ENCODE measurements at regions not wholly inside any gene's neighbourhood (a gene's known extent, or its start where the extent isn't known, plus 50 kb on each side); places are given as distances from the start of the nearest gene placed in this dataset.

DNA sequence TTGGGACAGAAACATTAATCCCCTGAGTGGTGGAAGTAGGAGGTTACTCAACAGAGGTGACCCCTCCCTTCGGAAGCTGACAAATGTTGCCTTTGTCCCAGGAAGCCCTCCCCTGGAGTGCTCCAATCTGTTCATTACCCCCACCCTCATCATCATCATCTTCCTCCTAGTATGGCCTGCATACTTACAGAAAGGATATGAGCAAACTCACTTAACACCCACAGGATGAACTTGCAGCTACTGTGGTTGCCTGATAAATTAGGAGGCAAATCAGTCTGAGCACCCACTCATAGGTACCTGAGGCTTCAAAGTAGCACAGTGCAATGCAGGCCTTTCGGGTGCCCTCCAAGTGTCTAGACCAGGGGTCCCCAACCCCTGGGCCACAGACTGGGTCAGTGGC lies 236.7 kb upstream of the GATB start:
- no peaks in the 10 kb centered on the region for H3K9me3 ChIP-seq (ENCODE audit: low read depth, low read length)
- no peak overlapping the region for H3K4me3 ChIP-seq (ENCODE audit: low read length)
- H3K27me3 ChIP-seq (ENCODE audit: insufficient read depth, low read length) = no peaks in the 10 kb centered on the region
- H3K4me1 ChIP-seq (ENCODE audit: insufficient read depth, low read length) = peaks cover 10% of the 10 kb centered on the region

DNA sequence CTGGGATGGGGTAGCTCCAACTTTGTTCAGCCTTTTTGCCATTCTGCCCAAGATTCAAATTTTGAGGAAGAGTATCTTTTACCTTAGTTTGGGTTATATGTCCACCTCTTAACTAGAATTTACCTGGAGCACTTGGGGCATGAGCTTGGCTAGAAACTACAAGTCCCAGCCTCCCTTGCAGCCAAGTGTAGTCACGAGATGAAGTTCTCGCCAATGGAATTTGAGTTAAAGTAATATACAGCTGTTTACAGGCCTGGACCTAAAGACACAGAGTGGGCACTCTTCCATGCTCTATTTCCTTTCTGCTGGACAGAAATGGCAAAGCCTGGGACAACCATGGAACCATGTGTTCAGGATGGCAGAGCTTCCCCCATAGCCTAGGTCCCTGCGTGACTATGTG lies 233.6 kb upstream of the GATB start:
- Histone ChIP-seq H3K4me1 (ENCODE audit: insufficient read depth, low read length) (peaks cover 27% of the 10 kb centered on the region), H3K4me3 (ENCODE audit: low read length) (no peak overlapping the region), H3K9me3 (ENCODE audit: low read depth, low read length) (no peaks in the 10 kb centered on the region), H3K27me3 (ENCODE audit: insufficient read depth, low read length) (no peaks in the 10 kb centered on the region)

DNA sequence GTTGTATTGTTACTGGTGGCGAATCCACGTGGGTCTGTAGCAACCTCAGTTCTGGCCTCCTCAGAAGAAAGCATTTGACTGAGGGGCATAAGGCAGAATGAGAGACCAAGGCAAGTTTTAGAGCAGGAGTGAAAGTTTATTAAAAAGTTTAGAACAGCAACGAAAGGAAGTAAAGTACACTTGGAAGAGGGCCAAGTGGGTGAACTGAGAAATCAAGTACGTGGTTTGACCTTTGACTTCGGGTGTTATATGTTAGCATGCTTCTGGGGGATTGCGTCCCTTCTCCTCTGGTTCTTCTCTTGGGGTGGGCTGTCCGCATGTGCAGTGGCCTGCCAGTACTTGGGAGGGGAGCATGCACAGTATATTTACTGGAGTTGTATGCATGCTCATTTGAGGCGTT lies 232.7 kb upstream of the GATB start:
- no peaks in the 10 kb centered on the region for H3K9me3 ChIP-seq (ENCODE audit: low read depth, low read length)
- no peaks in the 10 kb centered on the region for H3K27me3 ChIP-seq (ENCODE audit: insufficient read depth, low read length)
- H3K4me1 ChIP-seq (ENCODE audit: insufficient read depth, low read length) = peaks cover 27% of the 10 kb centered on the region
- no peak overlapping the region for H3K4me3 ChIP-seq (ENCODE audit: low read length)

DNA sequence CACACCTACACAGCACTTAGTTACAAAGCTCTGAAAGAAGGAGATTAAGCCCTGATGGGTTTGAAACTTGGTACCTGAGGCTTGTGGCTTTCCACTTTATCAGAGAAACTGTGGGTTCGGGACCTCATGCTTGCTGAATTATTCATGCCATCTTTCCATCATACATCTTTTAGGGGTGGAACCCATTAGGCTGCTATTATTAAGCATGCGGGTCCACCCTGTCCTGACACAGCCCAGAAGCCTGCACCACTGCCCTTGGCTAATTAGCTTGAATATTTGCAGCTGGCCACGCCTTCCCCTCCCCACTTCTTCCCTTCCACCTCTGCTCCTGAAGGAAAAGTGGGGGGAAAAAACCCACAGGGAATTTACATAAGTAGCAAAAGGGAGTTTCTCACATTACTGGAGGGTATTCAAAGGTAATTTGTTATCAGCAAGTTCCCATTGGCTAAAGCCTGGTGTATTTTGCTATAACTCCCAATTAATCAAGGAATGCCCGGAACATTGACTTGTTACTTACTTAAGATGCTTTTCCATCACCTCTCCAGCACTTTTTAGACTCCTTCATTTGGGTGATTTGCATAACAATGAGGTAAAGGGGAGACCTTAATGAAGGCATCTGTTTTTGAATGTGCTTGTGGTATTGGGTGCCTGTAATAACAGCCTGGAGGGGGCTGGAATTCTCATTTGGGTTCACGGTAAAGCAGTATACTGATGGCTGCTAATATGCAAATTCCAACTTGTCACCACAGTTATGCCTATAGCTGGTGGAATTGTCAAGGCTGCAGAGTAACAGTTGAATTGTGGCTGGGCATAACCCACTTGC lies 231.7 kb upstream of the GATB start:
- H3K27me3 ChIP-seq (ENCODE audit: insufficient read depth, low read length) = no peaks in the 10 kb centered on the region
- no peak overlapping the region for H3K4me3 ChIP-seq (ENCODE audit: low read length)
- no peaks in the 10 kb centered on the region for H3K9me3 ChIP-seq (ENCODE audit: low read depth, low read length)
- peaks cover 27% of the 10 kb centered on the region for H3K4me1 ChIP-seq (ENCODE audit: insufficient read depth, low read length)

DNA sequence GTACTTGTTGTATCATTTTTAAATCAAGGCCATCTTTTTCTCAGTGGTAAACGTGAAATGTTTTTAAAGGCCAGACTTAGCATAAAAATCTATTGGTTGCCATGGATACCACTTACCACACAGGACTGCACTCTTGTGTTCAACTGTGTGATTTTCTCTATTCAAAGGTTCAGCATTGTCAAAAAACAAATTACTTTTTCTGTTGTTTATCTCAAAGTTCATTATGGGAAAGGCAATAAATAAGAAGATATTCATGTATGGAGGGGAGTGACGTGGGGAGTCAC lies 231.0 kb upstream of the GATB start:
- Histone ChIP-seq H3K9me3 (ENCODE audit: low read depth, low read length) (no peaks in the 10 kb centered on the region), H3K4me1 (ENCODE audit: insufficient read depth, low read length) (peaks cover 27% of the 10 kb centered on the region), H3K27me3 (ENCODE audit: insufficient read depth, low read length) (no peaks in the 10 kb centered on the region)

DNA sequence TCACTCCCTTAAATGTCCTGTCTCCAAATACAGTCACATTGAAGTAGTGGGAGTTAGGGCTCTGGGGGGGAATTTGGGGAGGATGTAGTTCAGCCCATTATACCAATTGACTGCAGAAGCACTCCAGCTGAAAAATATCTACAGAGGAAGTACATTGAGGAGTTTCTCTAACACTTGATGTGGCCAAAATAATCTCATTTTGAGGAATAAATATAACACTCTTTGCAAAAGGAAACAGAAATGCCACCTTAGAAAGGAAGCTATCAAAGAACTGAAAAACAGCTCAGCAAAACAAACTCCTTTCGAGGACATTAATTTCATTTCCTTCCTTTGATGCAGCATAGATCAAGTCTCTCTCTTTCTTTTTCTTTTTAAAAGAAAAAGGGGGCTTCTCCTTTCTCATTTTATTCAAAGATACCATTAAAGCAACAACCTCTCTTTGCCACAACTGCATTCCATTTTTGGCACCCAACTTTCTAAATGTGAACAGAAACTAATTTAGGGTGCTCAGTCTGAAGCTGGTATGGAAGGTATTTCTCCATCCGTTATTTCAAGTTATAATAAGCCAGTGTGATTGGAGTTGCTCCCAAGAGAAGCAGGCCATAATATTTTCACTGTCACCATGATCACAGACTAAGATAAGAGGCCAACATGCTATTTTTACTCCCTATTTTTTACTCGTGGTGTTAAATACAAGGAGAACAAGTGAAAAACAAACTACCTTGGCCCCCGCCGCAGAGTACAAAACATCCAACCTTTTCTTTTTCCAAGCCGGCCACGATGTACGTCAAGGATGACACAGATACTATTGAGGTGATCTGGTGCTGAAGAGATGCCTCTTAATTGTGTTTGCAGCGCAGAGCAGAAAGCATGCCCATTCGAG lies 230.4 kb upstream of the GATB start:
- Histone ChIP-seq H3K9me3 (ENCODE audit: low read depth, low read length) (no peaks in the 10 kb centered on the region), H3K4me1 (ENCODE audit: insufficient read depth, low read length) (peaks cover 27% of the 10 kb centered on the region), H3K4me3 (ENCODE audit: low read length) (no peak overlapping the region), H3K27me3 (ENCODE audit: insufficient read depth, low read length) (no peaks in the 10 kb centered on the region)

More for the DNA sequence above, 231.0 kb upstream of the GATB start:
- H3K4me3 ChIP-seq (ENCODE audit: low read length) = no peak overlapping the region

DNA sequence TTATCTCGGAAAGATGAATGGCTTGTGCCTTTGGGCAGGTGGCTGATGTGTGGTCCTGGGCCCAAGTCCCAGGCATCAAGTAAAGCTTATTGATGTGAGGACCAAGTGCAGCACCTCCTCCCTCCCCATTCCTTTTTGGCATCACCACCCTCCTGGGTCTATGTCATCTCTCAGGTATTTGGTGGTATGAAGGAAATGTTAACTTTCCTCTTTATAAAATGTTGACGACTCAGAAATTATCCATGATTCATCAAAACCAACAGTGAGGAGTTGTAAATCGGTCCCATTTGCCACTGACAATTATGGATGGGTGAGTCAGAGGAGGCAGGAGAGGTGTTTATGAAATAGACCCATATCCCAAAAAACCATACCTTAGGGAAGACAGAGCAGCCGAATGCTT lies 229.4 kb upstream of the GATB start:
- Histone ChIP-seq H3K27me3 (ENCODE audit: insufficient read depth, low read length) (no peaks in the 10 kb centered on the region), H3K4me1 (ENCODE audit: insufficient read depth, low read length) (peaks cover 27% of the 10 kb centered on the region), H3K4me3 (ENCODE audit: low read length) (no peak overlapping the region), H3K9me3 (ENCODE audit: low read depth, low read length) (no peaks in the 10 kb centered on the region)

DNA sequence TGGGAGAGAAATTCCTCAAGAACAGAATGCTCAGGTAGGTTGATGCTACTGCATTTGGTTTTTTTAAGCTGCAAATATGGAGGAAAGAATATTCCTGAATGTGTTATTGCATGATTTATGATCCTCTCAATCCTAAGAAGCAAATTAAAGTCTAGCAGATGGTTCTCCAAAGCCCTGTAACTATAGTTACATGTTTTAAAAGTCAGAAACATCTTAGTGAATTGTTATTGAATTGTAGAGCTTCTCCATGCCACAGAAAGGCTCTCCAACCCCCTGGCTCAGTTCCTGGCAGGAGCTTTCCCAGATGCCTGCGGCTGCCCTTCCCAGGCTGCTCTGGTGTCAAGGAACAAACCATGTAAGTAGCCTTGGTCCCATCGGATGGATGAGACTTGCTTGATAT lies 227.8 kb upstream of the GATB start:
- Histone ChIP-seq H3K4me3 (ENCODE audit: low read length) (no peak overlapping the region), H3K27me3 (ENCODE audit: insufficient read depth, low read length) (no peaks in the 10 kb centered on the region), H3K9me3 (ENCODE audit: low read depth, low read length) (no peaks in the 10 kb centered on the region), H3K4me1 (ENCODE audit: insufficient read depth, low read length) (peaks cover 23% of the 10 kb centered on the region)

DNA sequence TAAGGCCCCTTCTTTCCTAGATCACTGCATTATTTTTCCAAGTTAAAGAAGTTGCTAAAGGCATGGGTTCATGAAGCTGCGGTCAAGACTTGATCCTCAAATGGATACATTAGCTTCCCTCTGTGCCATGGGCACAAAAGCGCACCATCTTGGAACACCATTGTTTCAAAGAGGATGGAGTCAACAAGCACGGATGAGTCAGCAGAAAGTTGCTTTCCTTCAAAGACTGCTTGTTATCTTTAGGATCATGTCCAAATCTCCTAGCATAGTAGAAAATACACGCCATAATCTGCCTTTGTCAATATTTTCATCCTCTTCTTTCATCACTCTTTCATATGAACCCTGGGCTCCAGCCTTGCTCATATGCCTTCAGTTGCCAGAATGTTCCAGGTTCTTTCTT lies 226.8 kb upstream of the GATB start:
- Histone ChIP-seq H3K27me3 (ENCODE audit: insufficient read depth, low read length) (no peaks in the 10 kb centered on the region), H3K4me1 (ENCODE audit: insufficient read depth, low read length) (peaks cover 18% of the 10 kb centered on the region), H3K4me3 (ENCODE audit: low read length) (no peak overlapping the region), H3K9me3 (ENCODE audit: low read depth, low read length) (no peaks in the 10 kb centered on the region)

DNA sequence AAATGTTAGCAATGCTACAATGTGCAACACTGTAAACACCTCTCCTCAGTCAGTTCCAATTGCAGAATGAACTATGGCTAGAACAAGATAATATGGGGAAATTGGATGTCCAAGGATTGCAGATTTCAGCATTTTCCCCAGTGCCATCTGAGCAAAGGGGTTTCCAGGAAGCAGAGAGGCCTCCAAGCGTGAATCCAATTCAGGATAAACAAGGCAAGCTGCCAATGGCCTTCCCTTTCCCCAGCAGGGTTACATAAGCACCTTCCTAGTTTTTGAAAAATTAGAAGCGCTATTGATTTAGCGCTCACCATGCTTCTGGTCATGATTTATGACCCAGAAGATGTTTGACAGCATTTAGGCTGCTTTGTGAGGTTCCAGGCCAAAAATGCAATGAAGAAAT lies 223.0 kb upstream of the GATB start:
- H3K4me1 ChIP-seq (ENCODE audit: insufficient read depth, low read length) = no peaks in the 10 kb centered on the region
- no peaks in the 10 kb centered on the region for H3K27me3 ChIP-seq (ENCODE audit: insufficient read depth, low read length)
- no peaks in the 10 kb centered on the region for H3K9me3 ChIP-seq (ENCODE audit: low read depth, low read length)
- no peak overlapping the region for H3K4me3 ChIP-seq (ENCODE audit: low read length)

DNA sequence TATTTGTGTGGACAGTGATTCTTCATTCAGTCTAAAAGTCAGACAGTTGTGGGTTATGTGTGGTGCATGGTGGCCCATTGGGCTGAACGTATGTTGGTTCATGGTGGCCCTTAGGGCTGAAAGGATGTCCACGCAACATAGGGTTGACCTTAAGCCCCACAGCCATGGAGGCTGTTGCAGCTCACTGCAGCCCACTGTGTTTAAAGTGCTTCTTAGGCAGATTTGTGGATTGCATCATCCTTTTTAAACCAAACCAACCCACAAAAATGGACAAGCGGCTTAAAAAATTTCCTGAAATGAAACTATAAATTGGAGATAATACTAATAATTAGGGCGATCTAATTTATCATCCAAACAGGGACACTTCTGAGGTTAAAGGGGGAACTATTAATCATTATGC lies 219.0 kb upstream of the GATB start:
- H3K4me1 ChIP-seq (ENCODE audit: insufficient read depth, low read length) = no peaks in the 10 kb centered on the region
- no peaks in the 10 kb centered on the region for H3K27me3 ChIP-seq (ENCODE audit: insufficient read depth, low read length)
- no peak overlapping the region for H3K4me3 ChIP-seq (ENCODE audit: low read length)
- H3K9me3 ChIP-seq (ENCODE audit: low read depth, low read length) = peaks cover 16% of the 10 kb centered on the region

DNA sequence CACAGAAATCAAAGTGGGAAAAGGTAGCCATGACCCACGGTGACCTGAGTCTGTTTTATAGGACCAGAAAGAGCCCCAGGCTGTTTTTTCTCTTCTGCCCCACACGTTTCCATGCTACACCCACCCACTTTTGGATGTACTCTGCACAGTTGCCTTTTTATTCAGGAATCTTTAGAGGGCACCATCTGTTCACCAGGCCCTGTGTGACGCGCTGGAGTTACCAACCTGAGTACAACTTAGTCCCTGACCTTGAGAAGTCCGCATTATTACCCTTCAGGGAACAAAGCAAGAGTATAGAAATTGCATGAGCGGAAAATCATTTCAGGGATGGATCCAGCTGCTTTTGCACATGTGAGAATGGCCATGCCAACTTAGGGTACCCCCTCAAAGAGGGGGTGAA lies 207.8 kb upstream of the GATB start:
- no peaks in the 10 kb centered on the region for H3K27me3 ChIP-seq (ENCODE audit: insufficient read depth, low read length)
- no peaks in the 10 kb centered on the region for H3K9me3 ChIP-seq (ENCODE audit: low read depth, low read length)
- H3K4me1 ChIP-seq (ENCODE audit: insufficient read depth, low read length) = no peaks in the 10 kb centered on the region
- no peak overlapping the region for H3K4me3 ChIP-seq (ENCODE audit: low read length)

DNA sequence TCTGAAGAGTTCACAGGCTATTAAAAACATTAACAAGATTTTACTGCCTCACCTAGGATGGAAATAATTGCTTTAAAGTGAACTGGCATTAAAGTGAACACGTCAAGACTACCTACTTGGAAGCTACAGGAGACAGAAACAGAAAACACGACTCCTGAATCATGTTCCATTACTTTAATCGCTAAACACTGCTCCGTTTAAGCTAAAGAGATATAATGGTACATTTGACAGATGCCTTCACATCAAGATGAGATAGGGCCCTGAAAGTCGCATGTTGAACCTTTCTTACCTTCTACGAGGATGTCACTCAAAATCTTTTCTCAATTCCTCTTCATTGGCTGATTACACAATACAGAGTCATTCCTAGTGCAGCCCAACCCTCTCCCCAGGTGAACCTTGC lies 206.3 kb upstream of the GATB start:
- Histone ChIP-seq H3K9me3 (ENCODE audit: low read depth, low read length) (no peaks in the 10 kb centered on the region), H3K4me3 (ENCODE audit: low read length) (no peak overlapping the region), H3K27me3 (ENCODE audit: insufficient read depth, low read length) (no peaks in the 10 kb centered on the region), H3K4me1 (ENCODE audit: insufficient read depth, low read length) (no peaks in the 10 kb centered on the region)

DNA sequence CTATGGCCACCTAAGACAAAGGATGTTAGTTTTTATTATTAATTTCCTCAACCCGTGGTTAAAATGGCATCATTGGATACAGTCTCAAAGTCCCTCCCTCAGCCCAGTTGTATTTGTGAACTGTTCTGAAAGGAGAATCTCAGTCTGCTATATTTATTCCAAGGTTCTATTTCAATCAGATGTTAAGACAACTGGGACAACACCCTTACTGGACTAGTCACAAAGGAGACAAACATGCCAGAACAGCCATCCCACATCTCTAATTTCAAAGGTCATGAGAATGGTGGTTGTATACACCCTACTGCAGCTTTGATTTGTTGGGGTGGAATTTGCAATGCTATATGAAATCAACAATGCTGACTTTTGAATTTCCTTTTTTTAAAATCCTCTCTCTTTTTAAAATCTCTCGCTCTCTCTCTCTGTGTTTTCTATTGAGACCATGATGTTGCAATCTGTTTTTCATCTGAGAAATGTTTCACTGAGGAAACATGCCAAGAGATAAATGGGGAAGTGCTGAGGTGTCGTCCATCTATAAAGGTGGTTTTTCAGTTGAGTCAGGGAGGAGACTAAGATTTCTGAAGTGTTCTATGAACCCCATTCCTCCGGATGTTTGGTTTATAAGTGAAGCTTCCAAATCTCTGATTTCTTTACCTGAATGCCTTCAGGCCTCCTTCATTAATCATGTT lies 201.5 kb upstream of the GATB start:
- Histone ChIP-seq H3K9me3 (ENCODE audit: low read depth, low read length) (no peaks in the 10 kb centered on the region), H3K4me3 (ENCODE audit: low read length) (no peak overlapping the region), H3K27me3 (ENCODE audit: insufficient read depth, low read length) (no peaks in the 10 kb centered on the region), H3K4me1 (ENCODE audit: insufficient read depth, low read length) (no peaks in the 10 kb centered on the region)

DNA sequence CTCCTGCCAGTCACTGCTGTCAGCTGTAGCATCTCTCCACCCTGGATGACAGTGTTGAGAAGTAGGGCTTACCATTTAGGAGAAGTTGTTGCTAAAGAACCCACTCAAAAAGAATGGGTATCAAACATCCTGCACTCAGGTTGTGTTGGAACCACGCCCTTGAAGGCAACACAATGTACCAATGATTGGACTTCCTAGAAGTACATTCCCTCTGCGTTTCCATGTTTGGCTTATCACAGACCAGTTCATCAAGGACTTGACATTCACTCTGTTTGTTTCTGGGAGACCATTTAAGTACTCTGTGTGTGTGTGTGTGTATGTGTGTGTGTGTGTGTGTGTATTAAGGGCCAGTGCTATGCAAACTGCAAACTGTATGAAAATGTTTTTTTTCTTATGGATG lies 200.6 kb upstream of the GATB start:
- no peaks in the 10 kb centered on the region for H3K27me3 ChIP-seq (ENCODE audit: insufficient read depth, low read length)
- H3K4me3 ChIP-seq (ENCODE audit: low read length) = no peak overlapping the region
- no peaks in the 10 kb centered on the region for H3K4me1 ChIP-seq (ENCODE audit: insufficient read depth, low read length)
- H3K9me3 ChIP-seq (ENCODE audit: low read depth, low read length) = no peaks in the 10 kb centered on the region

Measured in mononuclear cell (primary cell).